Endometrial microvascular endothelial cells (primary cell): ENCODE measurements at regions not wholly inside any gene's neighbourhood (a gene's known extent, or its start where the extent isn't known, plus 50 kb on each side); places are given as distances from the start of the nearest gene placed in this dataset.
"Not testable (repeated sequence)": the region's sequence is repeated elsewhere in the genome, so short reads cannot be mapped to it uniquely, and the experiment has no call there.

Experiments used
- in situ Hi-C: cut with HindIII; loops from 2 replicates; pipeline ENCODE4 v1.10.0; 2017; ENCODE audit warnings: low sequenced_read_pairs, low pct_unique_long_range_greater_than_20kb; ENCODE audit errors: inconsistent ontology term

- in situ Hi-C loops: no loop called here
These were observed 200.9 kb downstream of the MBL2 start for GRCh38 chr10:52571516-52572182.

GRCh38 chr10:52573347-52573746, 199.2 kb downstream of the MBL2 start:
- in situ Hi-C loops: no loop called here

GRCh38 chr10:52574697-52575096, 197.9 kb downstream of the MBL2 start:
- in situ Hi-C loops: loop anchor here (25.0 kb wide), 1 partner anchor 262 kb away; the partner anchor contains the start of gene DKK1

GRCh38 chr10:52577047-52577446, 195.5 kb downstream of the MBL2 start:
- in situ Hi-C loops: loop anchor here (25.0 kb wide), 1 partner anchor 265 kb away; the partner anchor contains the start of gene DKK1

GRCh38 chr10:52578871-52579405, 193.6 kb downstream of the MBL2 start:
- in situ Hi-C loops: loop anchor here (25.0 kb wide), 1 partner anchor 267 kb away; the partner anchor contains the start of gene DKK1

- in situ Hi-C loops: loop anchor here (25.0 kb wide), 1 partner anchor 269 kb away; the partner anchor contains the start of gene DKK1
These were observed 190.9 kb downstream of the MBL2 start for GRCh38 chr10:52581636-52582035.

GRCh38 chr10:52583336-52583735, 189.2 kb downstream of the MBL2 start:
- in situ Hi-C loops: loop anchor here (25.0 kb wide), 1 partner anchor 271 kb away; the partner anchor contains the start of gene DKK1

GRCh38 chr10:52586710-52587109, 185.9 kb downstream of the MBL2 start:
- in situ Hi-C loops: loop anchor here (25.0 kb wide), 1 partner anchor 274 kb away; the partner anchor contains the start of gene DKK1

- in situ Hi-C loops: loop anchor here (25.0 kb wide), 1 partner anchor 285 kb away; the partner anchor contains the start of gene DKK1
These were observed 175.3 kb downstream of the MBL2 start for GRCh38 chr10:52597189-52597863.

- in situ Hi-C loops: loop anchor here (25.0 kb wide), 1 partner anchor 287 kb away; the partner anchor contains the start of gene DKK1
These were observed 173.6 kb downstream of the MBL2 start for GRCh38 chr10:52598936-52599335.

GRCh38 chr10:52599551-52600200, 172.9 kb downstream of the MBL2 start:
- in situ Hi-C loops: loop anchor here (25.0 kb wide), 1 partner anchor 287 kb away; the partner anchor contains the start of gene DKK1

- in situ Hi-C loops: not testable (repeated sequence)
These were observed 168.5 kb downstream of the MBL2 start for GRCh38 chr10:52604131-52604530.

GRCh38 chr10:52609071-52609470, 163.5 kb downstream of the MBL2 start:
- in situ Hi-C loops: no loop called here

- in situ Hi-C loops: no loop called here
These were observed 162.9 kb downstream of the MBL2 start for GRCh38 chr10:52609626-52610240.

GRCh38 chr10:52615331-52615730, 157.3 kb downstream of the MBL2 start:
- in situ Hi-C loops: no loop called here

- in situ Hi-C loops: no loop called here
These were observed 156.7 kb downstream of the MBL2 start for GRCh38 chr10:52615756-52616394.

- in situ Hi-C loops: no loop called here
These were observed 156.2 kb downstream of the MBL2 start for GRCh38 chr10:52616395-52616764.

GRCh38 chr10:52617346-52617745, 155.2 kb downstream of the MBL2 start:
- in situ Hi-C loops: no loop called here
